ENCODE measurements at regions not wholly inside any gene's neighbourhood (a gene's known extent, or its start where the extent isn't known, plus 50 kb on each side); places are given as distances from the start of the nearest gene placed in this dataset.
A peak's percentile ranks its signal among the peaks of the same experiment; 100 is the strongest.

DNA sequence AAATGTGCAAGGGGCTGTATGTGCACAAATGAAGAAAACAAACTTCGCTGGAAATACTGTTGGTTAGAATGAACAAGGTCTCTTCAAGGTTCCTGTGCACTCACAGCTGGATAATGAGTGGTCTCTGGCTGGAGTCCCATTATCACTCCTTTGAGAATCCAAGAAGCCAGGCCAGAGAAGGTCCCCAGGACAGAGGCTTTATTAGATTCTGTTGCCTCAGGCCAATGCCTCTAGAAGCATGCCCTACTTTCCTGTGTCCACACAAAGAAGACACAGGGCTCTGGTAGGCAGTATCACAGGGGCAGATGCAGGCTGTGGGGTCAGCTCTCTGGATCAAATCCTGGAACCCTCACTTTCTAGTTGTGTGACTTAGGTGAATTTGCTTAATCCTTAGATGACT lies 384.7 kb downstream of the GRIN2B start:
- no peak for DNase-seq

DNA sequence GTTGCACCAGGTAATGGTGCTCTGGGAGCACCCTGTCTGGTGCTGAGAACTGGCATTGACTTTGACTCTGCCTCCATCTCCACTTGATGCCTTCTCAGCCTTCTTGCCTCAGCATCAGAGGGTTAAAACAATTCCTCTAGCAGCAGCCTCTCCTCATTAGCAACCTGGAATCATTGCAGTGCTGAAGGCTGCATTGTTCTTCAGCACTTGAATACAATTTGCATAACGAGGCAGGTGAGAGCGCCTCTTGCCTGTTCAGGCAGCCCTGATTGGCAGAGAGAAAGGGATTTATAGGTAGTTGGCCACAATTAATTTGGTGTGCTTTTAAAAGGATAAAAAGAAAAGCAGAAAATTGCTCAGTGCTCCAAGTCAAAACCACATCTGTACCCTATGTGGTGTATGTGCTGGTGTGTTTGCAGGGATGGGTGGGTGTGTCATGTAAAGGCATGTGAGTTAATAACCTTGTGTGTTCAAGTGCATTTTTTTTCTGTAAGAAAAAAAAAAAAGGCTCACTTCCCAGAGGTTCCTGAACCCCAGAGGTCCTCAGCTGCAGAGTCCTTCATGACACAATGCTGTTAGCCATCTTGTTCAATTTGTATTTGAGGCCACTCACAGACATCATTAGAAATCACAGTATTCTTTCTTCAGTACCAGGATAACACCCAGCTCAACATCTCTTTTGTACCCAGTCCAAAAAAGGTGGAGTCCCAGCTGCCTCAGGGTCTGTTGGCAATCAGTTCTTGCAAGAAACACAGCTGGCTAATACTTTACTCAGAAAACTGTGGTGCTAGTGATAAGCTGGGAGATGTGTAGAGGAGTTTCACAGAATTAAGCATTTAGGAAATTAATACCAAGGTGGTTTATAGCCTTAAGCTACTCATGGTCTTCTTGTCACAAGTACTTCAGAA lies 385.6 kb downstream of the GRIN2B start:
- peak in 2 of 51 donors; percentile 6 to 54 for DNase-seq

DNA sequence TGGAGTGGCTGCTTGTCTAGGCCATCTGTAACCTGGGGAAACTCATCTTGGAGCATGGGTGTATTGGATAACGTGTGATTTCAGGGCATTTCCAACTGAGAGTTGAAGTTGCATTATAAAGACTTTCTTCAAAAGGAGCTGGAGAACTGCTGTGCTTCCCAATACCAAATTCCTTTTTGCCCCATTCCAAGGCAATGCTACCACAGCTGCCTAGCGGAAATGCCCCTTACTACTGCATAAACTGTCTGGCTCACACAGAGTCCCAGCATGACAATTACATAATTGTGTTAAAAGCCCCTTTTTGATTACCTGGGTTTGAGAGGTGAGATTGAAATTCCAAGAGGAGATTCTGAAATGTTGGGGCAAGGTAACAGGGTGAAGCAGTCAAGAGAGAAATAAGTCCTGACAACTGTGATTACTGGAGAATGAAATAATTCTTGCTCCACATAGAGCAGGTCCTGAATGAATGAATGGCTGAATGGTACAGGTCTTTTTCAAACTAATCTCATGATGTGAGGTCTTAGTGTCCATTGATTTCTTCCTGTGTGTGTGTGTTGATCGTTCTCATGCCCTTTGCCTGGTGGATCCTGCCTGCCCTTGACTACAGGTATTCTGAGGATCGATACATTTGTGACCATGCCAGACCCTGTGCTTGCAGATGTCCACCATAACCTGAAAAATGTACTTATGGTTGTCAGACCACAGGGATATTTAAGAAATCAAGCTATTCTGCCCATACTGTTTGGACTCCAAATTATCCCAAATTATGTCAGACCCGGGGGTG lies 386.5 kb downstream of the GRIN2B start:
- no peak for DNase-seq

DNA sequence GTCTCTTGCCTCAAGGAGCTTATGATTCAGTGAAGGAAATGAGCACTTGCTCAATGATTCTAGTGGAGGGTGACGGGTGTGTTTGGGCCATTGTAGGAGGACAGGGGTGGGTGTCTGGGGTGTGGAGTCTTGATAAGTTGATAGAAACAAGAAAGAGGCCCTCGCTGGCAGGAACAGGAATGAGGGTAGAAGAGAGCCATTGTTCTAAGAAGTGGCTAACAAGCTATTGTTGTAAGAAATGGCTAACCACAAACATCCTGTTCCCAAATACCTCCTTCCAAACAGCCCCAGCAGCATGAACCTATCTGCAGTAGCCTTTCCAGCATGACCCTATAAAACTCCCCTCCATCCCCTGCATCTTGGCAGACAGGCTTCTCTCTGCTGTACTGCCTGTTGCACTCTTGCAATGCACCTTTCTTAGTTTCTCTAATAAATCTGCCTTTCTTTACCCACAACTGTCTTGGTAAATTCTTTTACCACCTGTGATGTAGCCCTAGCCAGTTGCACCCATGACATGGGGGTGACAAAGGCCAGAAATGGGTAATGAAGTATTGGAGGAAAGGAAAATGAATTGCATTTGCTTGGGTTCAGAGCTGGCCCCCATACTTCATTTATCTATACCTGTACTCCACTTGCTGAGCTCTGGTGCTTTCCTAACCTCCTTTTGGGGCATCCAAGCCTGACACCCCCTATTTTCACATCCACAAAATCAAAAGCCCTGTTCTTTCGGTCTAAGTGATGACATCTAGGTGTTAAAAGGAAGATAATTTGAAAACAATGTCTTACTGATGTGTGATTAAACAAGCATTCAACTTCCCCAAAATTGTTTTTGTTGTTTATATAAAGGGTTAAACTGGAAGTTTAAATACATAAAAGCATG lies 389.1 kb downstream of the GRIN2B start:
- peak in 1 of 51 donors; percentile 9 for DNase-seq

DNA sequence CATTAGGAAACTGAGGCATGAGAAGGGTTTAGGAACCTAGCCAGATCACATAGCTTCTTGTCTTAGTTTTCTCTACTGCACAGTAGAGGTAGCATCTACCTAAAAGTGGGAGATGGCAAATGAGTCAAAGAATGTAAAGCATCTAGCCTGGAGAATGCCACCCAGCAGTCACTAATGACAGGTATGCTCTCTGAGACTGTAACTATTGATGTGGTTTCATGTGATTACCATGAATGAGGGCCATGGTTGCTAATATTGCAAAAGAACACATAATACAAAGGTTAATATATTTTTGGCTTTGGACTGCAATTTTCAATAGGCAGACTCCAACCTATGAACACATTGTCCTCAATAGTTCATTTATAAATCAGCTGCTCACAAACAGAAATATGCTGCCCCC lies 389.9 kb downstream of the GRIN2B start:
- no peak for DNase-seq

DNA sequence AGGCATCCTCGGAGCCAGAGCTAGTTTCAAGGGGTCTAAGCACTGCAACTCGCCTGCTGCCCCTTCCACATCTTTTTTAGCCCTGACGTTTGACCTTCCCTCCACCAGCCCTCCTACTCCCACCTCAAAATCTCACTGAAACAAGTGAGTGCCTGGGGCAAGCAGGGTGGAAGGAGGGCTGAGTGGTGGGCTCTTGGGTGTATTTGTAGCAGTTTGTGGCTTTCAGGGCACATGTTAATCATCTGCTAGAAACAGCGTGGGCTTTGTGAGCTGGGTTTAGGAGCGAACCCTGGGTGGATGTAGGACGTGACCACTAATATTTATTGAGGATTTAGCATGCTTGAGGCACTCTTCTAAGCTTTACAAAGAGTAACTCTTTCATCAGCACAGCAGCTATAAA lies 390.3 kb downstream of the GRIN2B start:
- no peak for DNase-seq

DNA sequence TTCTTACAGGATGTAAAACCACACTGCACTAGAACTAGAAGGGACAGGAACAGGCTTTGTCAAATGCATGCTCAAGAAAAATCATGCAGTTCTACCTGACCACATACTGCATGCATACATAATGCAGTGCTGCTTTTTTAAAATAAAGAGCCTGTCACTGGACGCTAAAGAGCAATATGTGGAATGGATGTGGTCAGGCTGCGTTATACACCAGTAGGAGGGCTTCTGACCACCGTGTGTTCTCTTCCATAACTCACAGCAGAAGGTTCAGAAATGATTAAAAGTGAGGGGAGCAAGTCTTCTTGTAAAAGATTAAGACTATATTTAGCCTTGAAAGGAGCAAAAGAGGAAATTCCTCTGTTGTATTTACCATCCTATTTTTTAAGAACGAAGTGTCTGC lies 392.0 kb downstream of the EMP1 start:
- no peak for DNase-seq

DNA sequence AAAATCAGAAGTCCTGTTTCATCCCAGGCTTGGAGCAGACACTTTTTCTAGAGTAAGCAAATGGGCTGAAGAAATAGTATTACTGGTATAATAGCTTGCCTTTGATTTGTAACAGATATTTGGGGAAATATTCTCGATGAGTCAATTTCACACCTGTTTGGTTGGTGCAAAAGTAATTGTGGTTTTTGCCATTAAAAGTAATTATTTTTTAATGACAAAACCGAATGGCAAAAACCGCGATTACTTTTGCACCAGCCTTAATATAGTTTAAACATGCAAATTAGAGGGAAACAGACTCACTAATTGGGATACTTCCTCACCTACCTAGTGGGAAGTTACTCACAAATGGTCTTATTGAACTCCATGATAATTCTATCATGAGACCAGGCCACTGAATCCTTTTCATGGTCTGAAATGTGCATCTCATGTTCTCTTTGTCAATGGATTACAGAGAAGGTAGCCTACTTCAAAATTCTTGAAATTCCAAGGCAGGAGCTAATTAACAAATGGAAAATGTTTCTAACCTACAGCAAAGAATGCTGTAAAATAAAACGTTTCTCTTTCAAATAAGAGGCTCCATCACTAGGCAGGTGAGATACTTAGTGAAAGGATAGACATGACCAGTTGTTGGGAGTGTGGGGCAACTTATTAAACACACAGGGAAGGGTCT lies 391.3 kb downstream of the EMP1 start:
- no peak for DNase-seq

DNA sequence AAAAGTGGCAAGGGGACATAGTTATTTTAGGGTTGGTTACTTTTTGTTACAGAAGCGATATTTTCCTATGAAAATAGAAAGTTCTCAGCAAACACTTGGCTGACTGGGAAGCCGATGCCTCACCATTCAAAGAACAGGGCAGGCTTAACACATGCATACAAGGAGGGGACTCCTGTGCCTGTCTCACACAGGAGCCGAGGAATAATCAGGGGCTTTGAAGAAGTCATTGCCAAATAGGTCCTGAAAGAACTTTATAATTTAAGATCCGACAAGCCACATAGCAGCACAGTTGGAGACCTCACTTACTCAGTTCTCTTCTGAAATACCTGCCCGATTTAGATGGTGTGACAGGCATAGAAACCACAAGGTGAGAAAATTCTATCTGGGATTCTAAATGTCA lies 389.8 kb downstream of the EMP1 start:
- DNase-seq: no peak

DNA sequence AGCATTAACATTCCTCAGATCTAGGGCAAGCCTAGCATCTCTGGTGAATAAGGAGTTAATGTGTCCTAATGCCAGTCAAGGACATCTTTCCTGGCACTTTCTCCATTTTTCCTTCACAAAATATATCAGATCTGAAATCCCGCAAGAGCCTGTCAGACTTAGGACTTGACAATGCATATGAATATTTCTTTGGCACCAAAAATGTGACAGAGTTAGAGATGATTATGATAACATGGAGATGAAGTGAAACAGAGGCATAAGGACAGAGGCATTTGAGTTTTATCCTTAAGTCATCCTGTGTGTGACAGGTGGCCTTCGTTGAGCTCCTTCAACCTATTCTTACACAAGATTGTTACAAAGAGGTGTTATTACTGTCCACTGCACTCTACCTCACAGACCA lies 388.0 kb downstream of the EMP1 start:
- DNase-seq: no peak

DNA sequence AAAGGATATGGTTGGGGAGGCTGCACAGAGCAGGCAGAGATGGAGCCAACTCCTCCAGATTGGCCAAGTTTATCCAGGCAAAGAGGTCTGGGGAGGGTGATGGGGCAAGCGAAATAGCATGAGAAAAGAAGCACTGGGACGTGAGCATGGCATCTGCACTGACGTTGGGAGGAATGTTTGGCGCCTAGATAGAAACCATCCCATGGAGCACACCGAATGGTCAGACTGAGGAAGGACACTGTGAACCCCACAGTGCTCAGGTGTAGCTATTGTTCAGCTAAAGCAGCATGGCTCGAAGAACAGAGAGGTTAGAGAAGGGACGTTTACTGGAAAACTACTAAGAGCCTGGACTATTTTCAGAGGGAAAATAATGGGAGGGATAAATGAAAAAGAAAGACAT lies 387.1 kb downstream of the EMP1 start:
- no peak for DNase-seq

DNA sequence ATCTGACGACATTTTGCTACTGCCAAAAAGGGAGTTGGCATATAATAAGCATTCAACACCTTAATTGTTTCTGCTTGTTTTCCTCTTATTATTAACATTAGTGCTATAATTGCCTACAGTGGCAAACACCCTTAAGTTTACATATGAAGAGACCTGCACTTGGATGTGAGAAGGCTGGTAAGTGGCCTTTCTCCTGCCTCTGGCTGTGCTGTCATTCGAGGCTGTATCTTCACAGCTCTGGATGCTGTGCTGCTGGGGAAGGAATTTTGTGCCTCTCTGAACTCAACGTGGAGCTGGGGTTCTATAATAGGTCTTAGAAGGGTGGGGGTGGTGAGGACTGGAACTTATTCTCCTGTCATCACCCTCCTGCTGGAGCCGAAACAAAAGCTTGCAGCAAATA lies 385.9 kb downstream of the EMP1 start:
- no peak for DNase-seq

DNA sequence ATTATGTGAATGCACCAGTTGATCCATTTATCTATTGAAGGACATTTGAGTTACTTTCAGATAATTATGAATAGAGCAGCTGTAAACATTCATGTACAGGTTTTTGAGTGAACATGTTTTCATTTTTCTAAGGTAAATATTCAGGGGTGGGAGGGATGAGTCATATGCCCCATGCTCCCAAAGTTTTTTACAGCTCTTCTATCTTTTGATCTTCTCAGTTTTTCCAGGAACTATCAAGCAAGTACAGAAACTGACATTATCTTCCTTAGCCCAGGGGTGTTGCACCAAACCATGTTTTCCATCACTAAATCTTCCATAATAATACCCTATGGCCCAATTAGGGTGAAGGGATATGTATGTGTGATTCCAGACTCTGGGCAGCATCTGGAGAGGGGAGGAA lies 384.5 kb downstream of the EMP1 start:
- DNase-seq: no peak

DNA sequence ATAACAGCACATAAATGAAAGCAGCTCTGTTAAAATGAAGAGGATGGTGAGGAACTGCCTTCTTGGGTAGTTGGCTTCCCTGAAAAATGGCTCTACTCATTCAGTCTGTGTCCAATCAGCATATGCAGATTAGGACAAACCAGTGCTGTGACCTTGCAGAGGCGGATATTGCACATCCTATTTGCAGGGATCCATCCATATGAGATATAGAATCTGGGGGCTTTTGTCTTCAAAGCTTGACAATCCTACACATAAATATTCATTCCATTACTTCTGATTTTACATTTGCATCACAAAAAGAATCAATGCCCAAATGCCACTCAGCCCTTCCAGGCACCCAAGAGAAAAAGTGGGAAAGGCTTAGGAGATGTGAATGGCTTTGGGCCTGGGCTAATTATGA lies 383.7 kb downstream of the EMP1 start:
- no peak for DNase-seq

DNA sequence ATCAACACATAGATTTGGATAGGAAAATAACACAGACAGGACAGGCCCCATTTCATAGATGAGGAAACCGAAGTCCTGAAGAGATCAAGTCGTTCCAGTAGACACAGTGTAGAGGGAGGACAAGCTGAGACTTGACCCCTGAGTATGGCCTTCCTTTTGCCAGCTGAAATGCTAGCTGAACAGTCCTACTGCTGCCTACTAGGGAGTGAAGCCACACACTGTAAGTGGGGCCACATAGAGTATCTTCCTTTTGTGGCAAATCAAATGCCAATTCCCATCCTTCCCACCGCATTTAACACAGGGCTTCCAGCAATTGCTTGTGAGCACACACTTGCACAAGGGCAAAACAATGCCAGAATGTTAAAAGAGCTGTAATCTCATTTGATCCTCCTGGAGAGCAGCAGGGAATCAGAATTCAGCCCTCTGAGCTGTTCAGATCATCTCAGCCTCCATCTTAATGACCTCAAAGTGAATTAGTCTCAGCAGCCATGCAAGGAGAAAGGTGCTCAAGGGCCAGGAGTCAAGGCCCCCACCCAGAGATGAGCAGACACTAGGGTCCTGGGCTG lies 380.5 kb downstream of the EMP1 start:
- DNase-seq: no peak

DNA sequence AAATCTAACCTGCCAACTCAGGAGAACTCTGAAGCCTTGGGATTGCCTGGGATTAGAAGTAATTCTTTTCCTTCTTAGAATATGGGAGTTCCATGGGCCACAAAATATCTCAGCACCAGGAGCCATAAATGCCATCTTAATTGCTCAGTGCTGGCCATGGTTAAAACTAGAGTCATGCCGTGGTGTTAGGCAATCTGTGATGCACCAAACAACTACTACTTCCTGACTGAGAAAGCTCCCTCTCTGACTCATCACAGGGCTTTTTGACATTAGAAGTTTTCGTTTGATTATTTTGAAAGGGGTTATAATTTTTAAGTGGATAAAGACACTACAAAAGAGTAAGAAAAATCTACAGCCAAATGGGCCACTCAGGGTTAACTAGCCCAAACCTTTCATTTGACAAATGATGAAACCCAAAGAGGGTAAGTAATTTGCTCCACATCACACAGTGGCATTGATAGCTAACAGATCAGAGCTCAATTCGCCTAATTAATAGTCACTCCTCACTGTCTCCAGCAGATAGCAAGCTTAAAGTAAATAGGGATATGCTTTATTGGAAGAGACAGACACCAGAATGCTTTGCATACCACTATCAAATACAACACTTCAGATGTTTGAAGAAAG lies 377.3 kb downstream of the EMP1 start:
- no peak for DNase-seq

DNA sequence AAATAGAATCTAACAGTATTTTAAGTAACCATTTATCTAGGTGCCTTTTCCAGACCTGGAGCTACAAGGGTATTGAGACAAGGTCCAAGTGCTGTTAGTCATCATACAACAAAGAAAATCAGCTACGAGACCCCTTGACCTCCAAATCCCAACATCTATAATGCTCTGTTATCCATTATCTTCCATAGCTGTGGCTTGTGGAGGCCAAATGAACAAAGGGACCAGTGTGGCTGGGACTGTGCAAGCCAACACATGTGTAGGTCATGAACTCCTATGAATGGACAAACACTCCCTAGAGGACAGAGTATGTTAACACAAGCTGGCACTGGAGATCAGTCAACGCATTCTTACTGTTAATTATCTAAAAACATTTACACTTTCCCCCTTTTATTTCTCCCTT lies 374.5 kb downstream of the EMP1 start:
- no peak for DNase-seq

DNA sequence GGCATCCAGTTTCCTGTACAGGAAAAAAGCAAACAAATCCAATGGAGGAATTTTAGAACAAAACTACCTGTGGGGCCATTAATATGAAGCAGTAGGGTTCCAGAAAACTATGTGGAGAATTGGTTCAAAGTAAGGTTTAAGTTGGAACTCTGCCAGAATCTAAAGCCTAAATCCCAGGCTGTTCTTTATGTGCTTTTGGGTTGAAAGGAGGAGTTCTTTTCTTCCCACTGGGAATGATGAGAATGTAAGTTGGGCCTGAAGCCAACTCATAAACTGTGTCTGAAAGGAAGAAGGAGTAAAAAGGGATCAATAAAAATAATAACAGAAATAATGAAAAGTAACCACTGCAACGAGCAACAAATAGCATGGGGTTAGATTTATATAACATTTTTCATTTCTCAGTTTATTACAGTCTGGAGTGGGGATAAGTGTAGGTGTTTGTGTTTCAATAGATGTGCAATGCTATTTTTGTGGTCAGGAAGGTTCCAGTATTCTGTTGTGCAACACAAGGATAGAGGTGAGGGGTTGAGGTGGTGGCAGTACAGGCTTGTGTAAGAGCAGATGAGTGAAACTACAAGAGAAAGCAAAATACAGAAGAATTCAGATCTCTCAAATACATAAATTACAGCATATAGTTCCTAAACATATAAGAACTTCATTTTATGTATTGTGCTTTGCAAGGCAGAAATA lies 373.6 kb downstream of the EMP1 start:
- DNase-seq: no peak

DNA sequence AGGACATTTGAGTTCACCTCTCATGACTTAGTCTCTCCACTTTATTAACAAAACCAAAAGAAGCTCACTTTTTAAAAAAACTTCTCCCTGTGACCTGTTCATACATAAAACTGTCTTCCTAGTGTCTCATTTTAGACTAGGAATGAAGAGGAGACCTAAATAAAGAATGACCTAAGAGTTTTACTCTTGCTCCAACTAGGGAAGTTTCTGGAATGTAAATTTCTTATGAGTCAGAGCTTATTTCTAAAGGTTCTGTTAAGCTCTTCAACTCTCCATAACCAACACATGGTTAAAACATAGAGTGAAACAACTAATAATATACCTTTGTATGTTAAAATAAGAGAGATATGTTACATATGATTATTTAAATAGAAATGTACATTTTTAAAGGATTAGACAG lies 369.8 kb downstream of the EMP1 start:
- no peak for DNase-seq

DNA sequence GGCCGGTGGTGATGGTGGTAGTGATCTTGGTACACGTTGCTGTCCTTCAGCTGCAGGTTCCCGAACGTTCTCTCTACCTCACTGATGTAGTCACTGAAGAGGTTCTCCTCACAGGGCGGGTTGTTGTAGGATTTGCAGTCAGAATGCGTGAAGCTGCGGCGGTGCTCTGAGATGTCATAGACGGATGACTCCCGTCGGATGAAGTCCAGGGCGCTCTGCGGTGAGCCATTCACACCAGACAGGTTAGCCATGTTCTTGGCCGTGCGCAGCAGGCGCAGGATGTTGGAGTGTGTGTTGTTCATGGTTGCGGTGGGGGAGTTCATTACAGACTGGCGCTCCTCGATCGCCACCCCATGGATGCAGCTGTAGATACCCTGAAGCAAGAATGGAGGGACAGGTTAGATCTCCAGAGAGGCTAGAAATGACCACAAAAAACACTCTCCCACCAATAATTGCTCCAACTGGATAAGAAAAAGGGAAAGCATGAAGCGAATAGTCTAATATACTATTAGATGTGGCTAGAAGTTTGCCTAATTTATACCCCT lies 367.8 kb downstream of the EMP1 start:
- no peak for DNase-seq
